ENCODE measurements at regions not wholly inside any gene's neighbourhood (a gene's known extent, or its start where the extent isn't known, plus 50 kb on each side); places are given as distances from the start of the nearest gene placed in this dataset.

- TF ChIP-seq RAD21 (IDR thresholded peaks at IDR 0.05; ENCODE audit: low read depth): no peak
- TF ChIP-seq NFIC (IDR thresholded peaks at IDR 0.05): no peak
- TF ChIP-seq EGR1 (IDR thresholded peaks at IDR 0.05): no peak
- TF ChIP-seq REST (IDR thresholded peaks at IDR 0.05; ENCODE audit: low read depth): no peak
- no peak for TF ChIP-seq MAX (IDR thresholded peaks at IDR 0.05)
- no peak for TF ChIP-seq EP300 (IDR thresholded peaks at IDR 0.05; ENCODE audit: borderline replicate concordance)
These were observed 553.4 kb upstream of the EPHA7 start for GRCh38 chr6:93972791-93973190.
